GM19395 (cell line): ENCODE measurements at regions not wholly inside any gene's neighbourhood (a gene's known extent, or its start where the extent isn't known, plus 50 kb on each side); places are given as distances from the start of the nearest gene placed in this dataset.

ENCODE experiments used
- ATAC-seq: cut with Tn5 transposase; IDR thresholded peaks from one replicate; pipeline ENCODE4 v1.9.1; 2021; ENCODE audit warnings: mild to moderate bottlenecking, moderate library complexity; ENCODE audit not compliant: unreplicated experiment

DNA sequence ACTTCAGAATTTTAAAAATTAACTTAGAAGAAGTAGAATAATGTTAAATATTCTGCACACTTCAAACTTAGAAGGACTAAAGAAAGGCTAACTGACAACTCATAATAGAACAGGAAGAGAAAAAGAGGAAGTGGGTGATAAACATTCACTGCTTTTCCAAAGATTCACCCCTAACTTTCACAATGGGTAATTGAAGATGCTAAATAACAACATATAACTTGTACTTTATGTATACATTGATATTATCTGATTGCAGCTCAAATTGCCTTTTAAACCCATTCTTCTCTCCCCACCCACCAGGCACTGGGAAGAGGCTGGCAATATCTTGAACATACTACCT, 376.6 kb downstream of the EFNA5 start:
- peak; percentile 73 for ATAC-seq

GRCh38 chr5:107293541-107294210, 377.1 kb downstream of the EFNA5 start:
- peak; percentile 22 for ATAC-seq

DNA sequence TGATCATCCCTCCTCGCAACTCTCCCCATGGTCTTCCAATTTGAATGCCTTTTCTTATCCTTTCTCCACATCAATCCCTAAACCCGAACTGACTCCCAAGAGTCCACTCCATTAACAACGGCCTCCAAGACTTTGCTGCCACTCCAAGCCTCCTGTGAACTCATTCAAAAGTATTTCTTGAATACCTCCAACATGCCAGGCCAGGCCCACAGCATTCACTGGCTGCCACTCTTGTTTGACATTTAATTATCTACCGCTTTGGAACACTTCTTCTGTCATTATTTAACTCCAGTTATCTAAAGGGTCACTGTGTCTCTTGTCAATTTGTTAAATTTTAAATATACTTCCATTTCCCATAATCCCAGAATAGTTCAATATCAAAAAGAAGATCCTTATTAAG, 378.9 kb downstream of the EFNA5 start:
- ATAC-seq = no peak

DNA sequence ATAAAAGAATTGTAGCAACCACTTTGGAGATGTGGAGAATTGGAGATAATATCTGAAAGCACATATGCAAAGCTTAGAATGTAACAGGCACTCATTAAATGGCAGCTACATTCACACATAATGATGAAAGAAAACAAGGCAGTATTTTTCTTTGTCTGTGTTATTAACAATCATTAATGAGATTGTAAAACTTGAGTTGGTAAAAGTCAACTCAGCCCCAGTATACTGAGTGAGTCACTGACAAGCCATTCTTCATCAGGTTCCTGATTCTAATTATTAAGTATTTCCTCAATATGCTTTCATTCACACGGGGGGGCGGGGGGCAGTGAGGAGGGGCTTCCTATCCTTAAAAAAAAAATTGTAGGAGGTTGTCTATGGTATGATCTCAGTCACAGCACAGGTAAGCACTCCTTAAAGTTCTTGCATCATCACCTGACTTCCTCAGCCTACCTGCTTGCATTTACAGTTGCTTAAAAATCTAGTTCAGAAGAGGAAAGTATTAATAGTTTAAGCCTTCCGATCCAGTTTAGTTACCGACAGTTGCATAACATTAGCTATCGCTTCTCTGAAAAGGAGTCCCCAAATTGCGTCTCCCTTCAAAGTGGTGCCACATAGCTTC, 379.8 kb downstream of the EFNA5 start:
- no peak for ATAC-seq

DNA sequence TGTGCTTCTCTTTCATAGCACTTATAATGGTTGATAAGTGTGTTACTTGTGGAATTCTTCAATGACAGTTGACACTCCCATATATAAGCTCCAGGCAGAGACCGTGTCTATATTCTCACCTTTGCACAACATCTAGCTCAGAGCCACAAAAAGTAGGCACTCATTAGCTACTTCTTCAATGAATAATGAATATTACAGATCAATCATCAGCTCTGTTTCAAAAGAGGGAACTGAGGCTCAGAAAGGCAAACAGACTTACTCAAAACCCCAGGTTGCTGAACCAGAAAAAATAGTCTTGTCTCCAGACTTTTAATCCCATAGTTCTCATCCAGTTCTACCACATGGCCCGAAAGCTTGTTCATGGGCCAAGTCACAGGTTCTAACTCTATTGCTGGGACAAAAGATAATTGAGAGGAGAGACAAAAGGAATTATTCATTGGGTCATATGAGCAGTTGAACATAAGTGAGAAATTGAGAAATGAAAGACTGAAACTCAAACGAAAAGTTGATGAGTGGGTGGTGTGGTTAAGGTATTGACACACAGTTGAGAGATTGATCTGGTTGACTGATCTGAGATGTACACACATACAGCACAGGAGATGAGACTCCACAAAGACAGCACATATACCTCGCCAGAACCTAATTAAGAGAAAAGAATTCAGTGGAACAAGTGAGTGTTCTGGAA, 381.6 kb downstream of the EFNA5 start:
- peak; percentile 89 for ATAC-seq

DNA sequence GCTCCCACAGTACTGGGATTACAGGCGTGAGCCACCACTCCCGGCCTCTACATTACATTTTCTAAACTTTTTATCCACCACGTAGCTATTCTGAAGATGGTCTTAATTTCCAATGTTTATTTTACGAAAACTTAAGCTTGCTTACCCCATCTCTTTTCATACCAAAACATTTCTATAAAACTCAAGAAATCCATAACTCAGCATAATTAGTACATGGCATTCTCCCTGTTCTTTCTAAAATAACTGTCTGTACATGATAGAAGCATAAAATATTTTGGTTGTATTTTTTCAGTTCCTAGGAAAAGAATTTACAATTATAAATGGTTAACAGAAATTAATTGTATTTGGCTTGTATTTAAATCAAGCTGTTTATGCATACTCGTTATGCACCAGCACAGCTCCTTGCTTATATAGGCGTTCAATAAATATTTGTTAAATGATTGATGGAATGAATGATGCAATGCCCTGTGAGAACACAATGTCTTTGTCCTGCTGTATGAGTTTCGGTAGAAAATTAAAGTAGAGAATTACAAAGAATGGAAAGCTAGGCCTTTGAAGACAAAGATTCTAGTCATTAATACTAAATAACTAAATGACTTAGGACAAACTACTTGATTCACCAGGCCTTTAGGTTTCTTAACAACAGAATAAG, 384.2 kb downstream of the EFNA5 start:
- ATAC-seq = no peak

DNA sequence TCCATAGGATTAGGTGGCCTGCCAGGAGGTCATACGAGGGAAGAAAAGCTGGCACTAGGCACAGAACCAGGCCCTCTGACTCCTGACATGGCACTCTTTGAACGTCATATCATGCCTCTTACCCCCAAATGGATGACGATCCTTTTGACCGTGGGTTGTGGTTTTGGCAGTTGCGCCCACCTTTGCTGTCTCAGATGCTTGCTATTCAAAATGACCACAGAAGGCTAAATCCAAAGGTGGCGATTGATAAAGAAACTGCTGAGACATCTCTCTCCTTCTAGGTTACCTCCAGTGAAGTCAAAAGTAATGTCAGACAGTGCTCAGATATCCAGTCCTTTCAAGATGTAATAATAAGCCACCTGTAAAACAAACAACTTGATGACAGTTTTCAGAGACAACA, 385.0 kb downstream of the EFNA5 start:
- peak; percentile 27 for ATAC-seq

GRCh38 chr5:107284822-107285525, 385.8 kb downstream of the EFNA5 start:
- ATAC-seq = no peak

- no peak for ATAC-seq
Observed at GRCh38 chr5:107282061-107282460, 388.7 kb downstream of the EFNA5 start.

DNA sequence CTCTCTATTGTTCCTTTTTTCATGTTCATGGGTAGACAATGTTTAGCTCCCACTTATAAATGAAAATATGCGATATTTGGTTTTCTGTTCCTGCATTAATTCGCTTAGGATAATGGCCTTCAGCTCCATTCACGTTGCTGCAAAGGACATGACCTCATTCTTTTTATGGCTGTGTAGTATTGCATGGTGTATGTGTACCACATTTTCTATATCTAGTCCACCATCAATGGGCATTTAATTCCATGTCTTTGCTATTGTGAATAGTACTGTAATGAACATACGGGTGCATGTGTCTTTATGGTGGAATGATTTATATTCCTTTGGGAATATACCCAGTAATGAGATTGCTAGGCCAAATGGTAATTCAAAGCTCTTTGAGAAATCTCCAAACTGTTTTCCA, 392.0 kb downstream of the EFNA5 start:
- ATAC-seq = no peak

- ATAC-seq = no peak
Observed at GRCh38 chr5:107277485-107278125, 393.1 kb downstream of the EFNA5 start.

DNA sequence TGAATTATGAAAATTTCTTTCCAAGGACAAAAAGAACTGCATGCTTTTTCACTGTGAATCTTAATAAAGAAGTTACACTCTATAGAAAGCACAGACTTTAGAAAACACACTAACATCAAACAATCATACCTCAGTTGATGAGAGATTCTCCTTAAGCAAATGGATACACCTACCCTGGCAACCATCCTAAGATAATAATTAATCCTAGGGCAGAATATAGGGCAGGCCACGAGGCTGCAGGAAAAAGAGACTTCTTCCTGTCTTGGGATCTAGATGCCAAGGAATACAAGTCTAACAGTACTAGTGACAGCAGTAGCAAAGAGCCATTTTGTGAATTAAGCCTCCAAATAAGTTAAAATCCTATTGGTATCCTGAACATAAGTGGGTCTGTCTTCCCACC, 395.4 kb downstream of the EFNA5 start:
- no peak for ATAC-seq

DNA sequence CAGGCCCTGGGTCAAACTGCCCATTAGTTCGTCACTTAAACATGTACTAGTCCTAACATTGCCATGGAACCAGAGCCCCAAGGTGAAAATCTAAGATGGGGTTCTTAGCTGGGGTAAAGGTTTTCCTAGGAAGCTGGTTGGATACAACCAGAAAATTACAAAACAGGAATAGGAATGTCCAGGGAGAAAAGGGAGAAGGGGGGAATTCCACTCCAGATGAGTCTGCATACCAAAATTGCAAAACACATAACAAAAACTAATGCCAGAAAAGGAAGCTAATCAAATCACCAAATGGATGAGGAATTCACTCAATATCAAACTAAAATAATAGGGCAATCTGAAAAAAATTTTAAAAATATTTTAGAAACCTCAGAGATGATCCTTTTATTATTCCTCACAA, 396.2 kb downstream of the EFNA5 start:
- ATAC-seq = no peak

GRCh38 chr5:107272954-107273353, 397.8 kb downstream of the EFNA5 start:
- no peak for ATAC-seq

- ATAC-seq = no peak
Observed at GRCh38 chr5:107272509-107272908, 398.2 kb downstream of the EFNA5 start.

DNA sequence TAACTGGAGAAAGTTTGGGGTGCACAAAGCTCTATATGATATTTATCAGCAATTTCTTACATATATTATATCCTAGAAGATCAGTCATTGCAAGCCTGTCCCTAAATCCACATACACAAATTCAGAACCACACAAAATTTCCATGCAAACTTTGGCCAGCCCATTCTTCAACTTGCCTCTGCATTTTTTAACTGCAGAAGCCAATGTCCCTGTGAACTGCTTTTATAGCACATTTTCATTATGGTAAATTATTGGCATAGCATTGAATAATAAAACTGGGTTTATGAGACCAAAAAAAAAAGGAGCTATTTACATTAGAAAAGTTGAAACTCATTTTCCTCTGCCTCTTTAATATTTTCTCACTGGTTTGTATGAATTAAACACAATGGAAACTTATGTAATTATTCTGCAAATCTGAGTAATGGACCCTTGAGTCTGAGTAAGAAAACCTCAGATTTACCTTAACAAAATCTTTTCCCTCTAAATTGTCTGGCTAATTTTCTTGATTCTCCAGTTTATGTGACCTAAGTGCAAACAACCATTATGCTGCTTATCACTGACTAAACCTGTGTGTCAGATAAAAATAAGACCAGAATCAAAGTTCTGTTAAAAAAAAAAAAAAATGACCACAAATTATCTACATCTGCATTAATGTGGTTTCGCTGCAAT, 398.9 kb downstream of the EFNA5 start:
- no peak for ATAC-seq

GRCh38 chr5:107270561-107270960, 400.2 kb downstream of the EFNA5 start:
- no peak for ATAC-seq

DNA sequence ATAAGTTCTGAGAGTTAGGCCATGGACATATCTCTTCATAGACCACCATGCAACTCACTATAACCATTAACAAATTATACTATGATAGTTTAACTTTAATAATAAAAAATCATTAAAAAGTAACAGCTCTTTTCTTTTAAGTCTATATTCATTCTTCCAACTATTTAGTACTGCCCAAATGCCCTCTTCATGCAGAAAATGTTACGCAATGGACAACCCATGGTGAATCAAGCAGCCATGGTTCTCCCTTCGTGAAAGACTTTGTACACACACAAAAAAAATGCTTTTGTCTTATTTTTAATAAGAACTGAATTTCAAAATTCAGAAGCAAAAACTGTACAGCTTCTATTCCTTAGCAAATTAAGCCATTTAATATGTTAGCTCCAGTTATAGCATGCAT, 401.1 kb downstream of the EFNA5 start:
- no peak for ATAC-seq

DNA sequence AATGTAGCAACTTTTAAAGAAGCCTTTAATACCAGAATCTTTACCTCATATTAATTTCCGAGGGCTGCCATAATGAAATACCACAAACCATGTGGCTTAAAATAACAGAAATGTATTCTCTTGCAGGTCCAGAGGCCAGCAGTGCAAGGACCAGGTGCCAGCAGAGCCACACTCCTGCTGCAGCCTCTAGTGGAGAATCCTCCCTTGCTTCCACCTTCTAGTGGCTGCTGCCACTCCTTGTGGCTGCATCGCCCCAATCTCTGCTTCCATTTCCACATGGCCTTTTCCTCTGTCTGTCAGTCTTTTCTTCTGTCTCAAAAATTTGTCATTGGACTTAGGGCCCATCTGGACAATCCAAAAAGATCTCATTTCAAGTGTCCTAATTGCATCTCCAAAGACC, 401.5 kb downstream of the EFNA5 start:
- no peak for ATAC-seq

GRCh38 chr5:107268241-107268640, 402.5 kb downstream of the EFNA5 start:
- ATAC-seq = no peak
